ENCODE measurements at regions not wholly inside any gene's neighbourhood (a gene's known extent, or its start where the extent isn't known, plus 50 kb on each side); places are given as distances from the start of the nearest gene placed in this dataset.
A peak's percentile ranks its signal among the peaks of the same experiment; 100 is the strongest.

GRCh38 chr20:60261333-60261732 is 303.1 kb downstream of the CDH26 start:
- TF ChIP-seq, protein P1, sequence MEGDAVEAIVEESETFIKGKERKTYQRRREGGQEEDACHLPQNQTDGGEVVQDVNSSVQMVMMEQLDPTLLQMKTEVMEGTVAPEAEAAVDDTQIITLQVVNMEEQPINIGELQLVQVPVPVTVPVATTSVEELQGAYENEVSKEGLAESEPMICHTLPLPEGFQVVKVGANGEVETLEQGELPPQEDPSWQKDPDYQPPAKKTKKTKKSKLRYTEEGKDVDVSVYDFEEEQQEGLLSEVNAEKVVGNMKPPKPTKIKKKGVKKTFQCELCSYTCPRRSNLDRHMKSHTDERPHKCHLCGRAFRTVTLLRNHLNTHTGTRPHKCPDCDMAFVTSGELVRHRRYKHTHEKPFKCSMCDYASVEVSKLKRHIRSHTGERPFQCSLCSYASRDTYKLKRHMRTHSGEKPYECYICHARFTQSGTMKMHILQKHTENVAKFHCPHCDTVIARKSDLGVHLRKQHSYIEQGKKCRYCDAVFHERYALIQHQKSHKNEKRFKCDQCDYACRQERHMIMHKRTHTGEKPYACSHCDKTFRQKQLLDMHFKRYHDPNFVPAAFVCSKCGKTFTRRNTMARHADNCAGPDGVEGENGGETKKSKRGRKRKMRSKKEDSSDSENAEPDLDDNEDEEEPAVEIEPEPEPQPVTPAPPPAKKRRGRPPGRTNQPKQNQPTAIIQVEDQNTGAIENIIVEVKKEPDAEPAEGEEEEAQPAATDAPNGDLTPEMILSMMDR (conservative IDR thresholded peaks at IDR 0.05; ENCODE audit: low read length), result no peak
- DNase-seq (ENCODE audit: low read depth), result no peak
- no peak overlapping the region for H3K4me3 ChIP-seq (ENCODE audit: low read length)

DNA sequence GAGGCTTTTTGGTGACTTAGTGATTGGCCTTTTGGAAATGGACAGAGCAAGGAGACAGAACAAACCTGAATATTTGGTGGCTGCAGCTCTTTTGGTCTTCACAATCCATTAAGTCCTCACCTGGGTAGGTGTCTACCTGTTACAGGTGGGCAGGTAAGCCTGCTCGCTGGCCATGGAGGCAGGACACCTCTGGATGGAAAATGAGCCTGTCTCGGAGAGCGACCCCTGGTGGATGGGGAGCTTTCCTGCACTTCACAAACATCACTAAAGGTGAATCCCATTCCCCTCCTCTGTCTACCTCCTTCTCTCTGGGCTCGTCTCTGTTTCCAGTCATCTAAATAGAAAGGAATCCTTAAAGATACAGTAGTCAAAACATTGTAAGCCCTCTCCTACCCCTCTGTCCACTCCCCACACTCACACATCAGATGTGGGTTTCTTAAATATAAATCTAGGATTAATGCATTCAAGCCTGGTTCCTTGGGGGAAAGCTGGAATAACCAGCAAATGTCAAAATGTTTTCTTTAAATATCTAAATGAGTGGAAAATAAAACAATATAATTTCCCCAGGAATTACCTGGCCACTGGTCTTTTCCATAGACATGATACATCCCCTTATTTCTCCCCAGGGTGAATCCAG is 304.9 kb downstream of the CDH26 start:
- no peak for DNase-seq (ENCODE audit: low read depth)
- TF ChIP-seq, protein P1 (conservative IDR thresholded peaks at IDR 0.05; ENCODE audit: low read length), result peak; percentile 65
- no peak overlapping the region for H3K4me3 ChIP-seq (ENCODE audit: low read length)

DNA sequence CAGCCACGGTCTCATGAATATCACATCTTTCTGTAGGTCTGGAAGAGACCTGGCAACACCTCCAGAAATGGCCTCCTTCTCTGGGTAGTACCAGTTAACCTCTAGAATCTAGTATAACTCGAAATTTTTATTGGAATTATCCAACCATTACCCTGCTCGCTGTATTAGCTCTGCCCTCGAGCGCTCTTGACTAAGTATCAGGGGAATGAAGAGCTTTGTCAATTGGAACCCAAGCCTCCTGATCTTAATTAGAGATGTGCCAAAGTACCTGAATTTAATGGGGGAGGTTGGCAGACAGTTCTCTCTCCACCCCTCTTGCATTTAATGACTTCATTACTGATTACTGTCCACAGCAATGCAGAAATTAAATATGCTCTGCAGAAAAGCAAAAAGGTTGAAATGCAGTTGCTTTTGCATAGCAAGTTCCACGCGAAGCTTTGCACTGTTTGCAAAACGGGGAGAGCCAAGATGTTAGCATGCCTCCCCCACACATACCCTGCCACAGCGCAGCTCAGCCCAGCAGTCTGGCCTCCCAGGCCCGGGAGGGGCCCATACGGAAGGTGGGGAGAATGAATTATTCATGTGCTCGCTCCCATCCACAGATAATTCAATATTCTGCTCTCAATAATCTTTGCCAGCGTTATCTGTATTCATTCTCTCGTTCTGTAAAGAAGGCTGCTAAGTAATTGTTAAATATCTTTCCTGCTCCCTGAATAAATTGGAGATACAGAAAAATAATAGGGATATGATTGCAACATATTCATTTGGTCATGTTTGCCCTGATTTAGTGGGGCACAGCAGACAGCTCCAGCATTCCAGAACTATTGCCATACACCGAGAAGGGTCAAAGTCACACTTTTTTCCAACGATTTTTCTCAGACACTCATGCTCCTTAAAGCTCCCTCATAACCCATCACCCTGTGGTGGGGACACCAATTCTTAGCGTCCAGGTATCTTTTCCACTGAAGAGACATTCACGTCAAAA is 305.8 kb downstream of the CDH26 start:
- H3K4me3 ChIP-seq (ENCODE audit: low read length), result no peak overlapping the region
- TF ChIP-seq, protein P1 (conservative IDR thresholded peaks at IDR 0.05; ENCODE audit: low read length), result no peak
- DNase-seq (ENCODE audit: low read depth), result no peak

GRCh38 chr20:60266177-60266823 is 308.1 kb downstream of the CDH26 start:
- TF ChIP-seq, protein P1 (conservative IDR thresholded peaks at IDR 0.05; ENCODE audit: low read length), result no peak
- no peak overlapping the region for H3K4me3 ChIP-seq (ENCODE audit: low read length)
- DNase-seq (ENCODE audit: low read depth), result no peak

DNA sequence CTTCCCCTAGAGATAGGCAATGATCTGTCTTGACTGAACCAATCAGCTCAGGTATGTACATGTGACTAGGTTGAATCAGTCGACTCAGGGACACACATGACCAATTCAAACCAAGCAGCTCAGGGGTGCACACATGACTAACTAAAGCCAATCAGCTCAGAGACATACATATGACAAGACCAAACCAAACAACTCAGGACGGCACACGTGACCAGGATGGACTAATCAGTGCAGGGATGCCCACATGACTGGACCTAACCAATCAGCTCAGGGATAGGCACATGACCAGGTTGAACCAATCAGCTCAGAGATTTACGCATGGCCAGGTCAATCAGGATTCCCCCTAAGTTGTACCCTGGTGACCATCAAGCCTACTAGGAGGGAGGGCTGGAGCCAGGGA is 310.3 kb downstream of the CDH26 start:
- no peak for DNase-seq (ENCODE audit: low read depth)
- H3K4me3 ChIP-seq (ENCODE audit: low read length), result no peak overlapping the region
- TF ChIP-seq, protein P1 (conservative IDR thresholded peaks at IDR 0.05; ENCODE audit: low read length), result no peak

DNA sequence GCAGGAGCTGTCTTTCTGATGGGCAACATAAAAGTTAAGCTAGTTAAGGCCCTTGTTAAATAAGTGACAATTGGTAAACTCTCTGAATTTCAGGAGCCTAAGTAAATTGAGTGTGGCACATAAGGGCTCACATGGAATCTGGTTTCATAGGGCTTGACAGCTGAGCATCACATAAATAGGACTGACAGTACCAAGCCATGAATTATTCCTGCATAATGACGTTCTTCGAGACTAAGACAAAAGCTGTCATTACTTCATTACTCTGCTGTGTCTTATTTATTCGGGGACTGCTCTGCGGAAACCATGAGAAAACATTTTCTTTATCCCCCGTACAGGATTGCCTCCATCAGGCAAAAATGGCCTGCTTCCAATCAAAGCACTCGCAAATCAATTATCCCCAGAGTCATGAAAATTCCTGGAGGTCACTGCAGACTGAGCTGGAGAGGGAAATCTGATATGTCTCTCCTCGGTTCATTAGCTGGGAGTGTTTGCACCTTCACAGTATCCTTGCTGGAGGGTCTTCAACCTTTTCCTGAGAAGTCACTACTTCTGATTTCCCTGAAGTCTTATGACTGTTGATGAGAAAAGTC is 311.4 kb downstream of the CDH26 start:
- no peak for DNase-seq (ENCODE audit: low read depth)
- no peak overlapping the region for H3K4me3 ChIP-seq (ENCODE audit: low read length)
- TF ChIP-seq, protein P1 (conservative IDR thresholded peaks at IDR 0.05; ENCODE audit: low read length), result no peak

Measured in AG10803 (cell line).